A549 (cell line): ENCODE measurements at regions not wholly inside any gene's neighbourhood (a gene's known extent, or its start where the extent isn't known, plus 50 kb on each side); places are given as distances from the start of the nearest gene placed in this dataset.

Experiments
- CHD4 ChIP-seq: fragments of 200-600 bp; sonication (generic); IDR thresholded peaks from 2 replicates; pipeline ENCODE4 v1.6.1; 2016; ENCODE audit warnings: antibody characterized with exemption, mild to moderate bottlenecking, borderline replicate concordance
- GATA3 ChIP-seq: IDR thresholded peaks from 2 replicates; pipeline ENCODE4 v1.6.1; 2012; ENCODE audit warnings: borderline replicate concordance
- KDM5A ChIP-seq: fragments of 200-600 bp; sonication (generic); IDR thresholded peaks from 2 replicates; pipeline ENCODE4 v1.6.1; 2016; ENCODE audit warnings: antibody characterized with exemption, mild to moderate bottlenecking
- MAZ ChIP-seq: fragments of 150-350 bp; IDR thresholded peaks from 2 replicates; pipeline ENCODE4 v1.6.1; 2014; ENCODE audit warnings: antibody characterized with exemption, low read depth, low read length, borderline replicate concordance
- MYC ChIP-seq: IDR thresholded peaks from 2 replicates; pipeline ENCODE4 v1.6.1; 2012; ENCODE audit warnings: mild to moderate bottlenecking, inconsistent platforms, low read length, improper control_type of control experiment, borderline replicate concordance
- SREBF2 ChIP-seq: fragments of 450-650 bp; IDR thresholded peaks from 2 replicates; pipeline ENCODE4 v1.6.1; 2014; ENCODE audit warnings: mild to moderate bottlenecking, moderate library complexity
- TP53 ChIP-seq: fragments of 250-450 bp; sonication (Bioruptor Pico); IDR thresholded peaks from 2 replicates; pipeline ENCODE4 v1.5.0; 2021; ENCODE audit warnings: mild to moderate bottlenecking, moderate library complexity
- TF ChIP-seq, protein P1 (sequence below): fragments of >200 bp; sonication (Bioruptor Twin); formaldehyde crosslinking; IDR thresholded peaks from 3 replicates; pipeline ENCODE4 v1.5.1; 2016

DNA sequence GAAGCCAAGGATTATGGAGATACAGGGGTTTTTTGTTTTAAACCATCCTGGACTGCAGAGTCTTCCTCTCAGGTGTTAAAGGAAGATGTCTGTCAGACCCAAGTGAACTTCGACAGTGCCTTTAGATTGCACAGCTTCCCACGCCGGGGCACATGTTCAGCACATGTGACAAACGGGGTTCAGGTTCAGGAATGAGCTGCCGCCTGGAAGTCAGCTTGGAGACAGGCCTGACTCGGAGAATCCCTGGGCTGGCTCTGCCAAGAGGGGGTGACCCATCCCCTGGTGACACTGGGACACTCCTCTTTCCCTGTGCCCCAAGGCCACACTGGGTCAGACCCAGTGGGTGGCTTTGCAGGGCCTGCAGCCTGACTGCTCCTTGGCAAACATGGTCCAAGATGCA is 359.3 kb upstream of the SALL3 start:
- TF ChIP-seq, protein P1, sequence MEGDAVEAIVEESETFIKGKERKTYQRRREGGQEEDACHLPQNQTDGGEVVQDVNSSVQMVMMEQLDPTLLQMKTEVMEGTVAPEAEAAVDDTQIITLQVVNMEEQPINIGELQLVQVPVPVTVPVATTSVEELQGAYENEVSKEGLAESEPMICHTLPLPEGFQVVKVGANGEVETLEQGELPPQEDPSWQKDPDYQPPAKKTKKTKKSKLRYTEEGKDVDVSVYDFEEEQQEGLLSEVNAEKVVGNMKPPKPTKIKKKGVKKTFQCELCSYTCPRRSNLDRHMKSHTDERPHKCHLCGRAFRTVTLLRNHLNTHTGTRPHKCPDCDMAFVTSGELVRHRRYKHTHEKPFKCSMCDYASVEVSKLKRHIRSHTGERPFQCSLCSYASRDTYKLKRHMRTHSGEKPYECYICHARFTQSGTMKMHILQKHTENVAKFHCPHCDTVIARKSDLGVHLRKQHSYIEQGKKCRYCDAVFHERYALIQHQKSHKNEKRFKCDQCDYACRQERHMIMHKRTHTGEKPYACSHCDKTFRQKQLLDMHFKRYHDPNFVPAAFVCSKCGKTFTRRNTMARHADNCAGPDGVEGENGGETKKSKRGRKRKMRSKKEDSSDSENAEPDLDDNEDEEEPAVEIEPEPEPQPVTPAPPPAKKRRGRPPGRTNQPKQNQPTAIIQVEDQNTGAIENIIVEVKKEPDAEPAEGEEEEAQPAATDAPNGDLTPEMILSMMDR = no peak
- no peak for TF ChIP-seq TP53 (CRISPR knock-in tag)
- no peak for TF ChIP-seq MAZ
- no peak for TF ChIP-seq CHD4
- TF ChIP-seq MYC = no peak
- no peak for TF ChIP-seq SREBF2
- TF ChIP-seq KDM5A = no peak
- TF ChIP-seq GATA3 = no peak
